ENCODE measurements at regions not wholly inside any gene's neighbourhood (a gene's known extent, or its start where the extent isn't known, plus 50 kb on each side); places are given as distances from the start of the nearest gene placed in this dataset.

DNA sequence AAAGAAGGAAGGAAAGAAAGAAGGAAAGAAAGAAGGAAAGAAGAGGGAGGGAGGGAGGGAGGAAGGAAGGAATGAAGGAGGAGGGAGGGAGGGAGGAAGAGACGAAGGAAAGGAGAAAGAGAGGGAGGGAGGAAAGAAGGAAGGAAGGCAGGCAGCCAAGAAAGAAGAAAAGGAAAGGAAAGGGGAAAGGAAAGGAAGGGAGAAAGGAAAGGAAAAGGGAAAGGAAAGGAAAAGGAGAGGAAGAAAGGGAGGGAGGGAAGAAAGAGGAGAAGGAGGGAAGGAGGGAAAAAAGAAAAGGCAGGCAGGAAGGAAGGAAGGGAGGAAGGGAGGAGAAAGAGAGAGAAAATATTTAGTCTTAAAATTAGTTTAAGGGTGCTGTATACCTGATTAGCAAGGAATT, 704.1 kb downstream of the LUZP2 start:
- Mint-ChIP-seq H3K27me3 (ENCODE audit: low read depth) (no peaks in the 10 kb centered on the region), H3K27ac (no peak overlapping the region), H3K36me3 (peaks cover 3% of the 10 kb centered on the region; the same call in 1 of the 2 replicates), H3K4me1 (peaks cover 15% of the 10 kb centered on the region), H3K9me3 (peaks cover 4% of the 10 kb centered on the region), H3K4me3 (no peak overlapping the region)
- POLR2A ChIA-PET: no interaction called here
- CTCF ChIA-PET: no interaction called here
- ATAC-seq: no peak
- DNase-seq (ENCODE audit: low spot score): no peak
- no peak for TF ChIP-seq TEAD1 (CRISPR knock-in tag; IDR thresholded peaks at IDR 0.05)
- TF ChIP-seq, protein P1, sequence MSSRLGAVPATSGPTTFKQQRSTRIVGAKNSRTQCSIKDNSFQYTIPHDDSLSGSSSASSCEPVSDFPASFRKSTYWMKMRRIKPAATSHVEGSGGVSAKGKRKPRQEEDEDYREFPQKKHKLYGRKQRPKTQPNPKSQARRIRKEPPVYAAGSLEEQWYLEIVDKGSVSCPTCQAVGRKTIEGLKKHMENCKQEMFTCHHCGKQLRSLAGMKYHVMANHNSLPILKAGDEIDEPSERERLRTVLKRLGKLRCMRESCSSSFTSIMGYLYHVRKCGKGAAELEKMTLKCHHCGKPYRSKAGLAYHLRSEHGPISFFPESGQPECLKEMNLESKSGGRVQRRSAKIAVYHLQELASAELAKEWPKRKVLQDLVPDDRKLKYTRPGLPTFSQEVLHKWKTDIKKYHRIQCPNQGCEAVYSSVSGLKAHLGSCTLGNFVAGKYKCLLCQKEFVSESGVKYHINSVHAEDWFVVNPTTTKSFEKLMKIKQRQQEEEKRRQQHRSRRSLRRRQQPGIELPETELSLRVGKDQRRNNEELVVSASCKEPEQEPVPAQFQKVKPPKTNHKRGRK (CRISPR knock-in tag; IDR thresholded peaks at IDR 0.05; ENCODE audit: borderline replicate concordance): peak; percentile 97
- TF ChIP-seq ATF6 (CRISPR knock-in tag; IDR thresholded peaks at IDR 0.05): no peak

GRCh38 chr11:25206762-25207161, 709.9 kb downstream of the LUZP2 start:
- DNase-seq (ENCODE audit: low spot score) (no peak), ATAC-seq (no peak)
- CTCF ChIA-PET: no interaction called here
- peaks cover 3% of the 10 kb centered on the region for H3K4me1 Mint-ChIP-seq
- POLR2A ChIA-PET: no interaction called here
- no peak overlapping the region for H3K27ac Mint-ChIP-seq
- TF ChIP-seq NR1H2 (CRISPR knock-in tag; IDR thresholded peaks at IDR 0.05) (no peak), ZNF138 (CRISPR knock-in tag; conservative IDR thresholded peaks at IDR 0.05) (no peak), KAT7 (CRISPR knock-in tag; IDR thresholded peaks at IDR 0.05; ENCODE audit: borderline replicate concordance) (no peak), ZNF263 (CRISPR knock-in tag; IDR thresholded peaks at IDR 0.05; ENCODE audit: low read depth) (no peak), ESRRA (CRISPR knock-in tag; IDR thresholded peaks at IDR 0.05; ENCODE audit: borderline replicate concordance) (no peak), USF2 (CRISPR knock-in tag; IDR thresholded peaks at IDR 0.05) (no peak), SOX15 (CRISPR knock-in tag; IDR thresholded peaks at IDR 0.05) (no peak), JAZF1 (CRISPR knock-in tag; IDR thresholded peaks at IDR 0.05) (no peak), MLX (CRISPR knock-in tag; IDR thresholded peaks at IDR 0.05) (no peak), MYBL2 (CRISPR knock-in tag; IDR thresholded peaks at IDR 0.05) (no peak)
- peaks cover 30% of the 10 kb centered on the region for H3K9me3 Mint-ChIP-seq
- H3K27me3 Mint-ChIP-seq (ENCODE audit: low read depth): no peaks in the 10 kb centered on the region
- H3K4me3 Mint-ChIP-seq: no peak overlapping the region
- peaks cover 21% of the 10 kb centered on the region for H3K36me3 Mint-ChIP-seq

GRCh38 chr11:25211635-25212254, 714.9 kb downstream of the LUZP2 start:
- no peak overlapping the region for H3K4me3 Mint-ChIP-seq
- peaks cover 15% of the 10 kb centered on the region for H3K36me3 Mint-ChIP-seq
- DNase-seq (ENCODE audit: low spot score) (no peak), ATAC-seq (no peak)
- TF ChIP-seq PRRX2 (CRISPR knock-in tag; IDR thresholded peaks at IDR 0.05) (no peak), NFATC4 (CRISPR knock-in tag; IDR thresholded peaks at IDR 0.05) (no peak), KAT7 (CRISPR knock-in tag; IDR thresholded peaks at IDR 0.05; ENCODE audit: borderline replicate concordance) (no peak), FOXK1 (CRISPR knock-in tag; IDR thresholded peaks at IDR 0.05) (no peak), AR (CRISPR knock-in tag; IDR thresholded peaks at IDR 0.05) (no peak)
- TF ChIP-seq, protein P2, sequence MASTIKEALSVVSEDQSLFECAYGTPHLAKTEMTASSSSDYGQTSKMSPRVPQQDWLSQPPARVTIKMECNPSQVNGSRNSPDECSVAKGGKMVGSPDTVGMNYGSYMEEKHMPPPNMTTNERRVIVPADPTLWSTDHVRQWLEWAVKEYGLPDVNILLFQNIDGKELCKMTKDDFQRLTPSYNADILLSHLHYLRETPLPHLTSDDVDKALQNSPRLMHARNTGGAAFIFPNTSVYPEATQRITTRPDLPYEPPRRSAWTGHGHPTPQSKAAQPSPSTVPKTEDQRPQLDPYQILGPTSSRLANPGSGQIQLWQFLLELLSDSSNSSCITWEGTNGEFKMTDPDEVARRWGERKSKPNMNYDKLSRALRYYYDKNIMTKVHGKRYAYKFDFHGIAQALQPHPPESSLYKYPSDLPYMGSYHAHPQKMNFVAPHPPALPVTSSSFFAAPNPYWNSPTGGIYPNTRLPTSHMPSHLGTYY (CRISPR knock-in tag; IDR thresholded peaks at IDR 0.05): no peak
- TF ChIP-seq, protein P3, sequence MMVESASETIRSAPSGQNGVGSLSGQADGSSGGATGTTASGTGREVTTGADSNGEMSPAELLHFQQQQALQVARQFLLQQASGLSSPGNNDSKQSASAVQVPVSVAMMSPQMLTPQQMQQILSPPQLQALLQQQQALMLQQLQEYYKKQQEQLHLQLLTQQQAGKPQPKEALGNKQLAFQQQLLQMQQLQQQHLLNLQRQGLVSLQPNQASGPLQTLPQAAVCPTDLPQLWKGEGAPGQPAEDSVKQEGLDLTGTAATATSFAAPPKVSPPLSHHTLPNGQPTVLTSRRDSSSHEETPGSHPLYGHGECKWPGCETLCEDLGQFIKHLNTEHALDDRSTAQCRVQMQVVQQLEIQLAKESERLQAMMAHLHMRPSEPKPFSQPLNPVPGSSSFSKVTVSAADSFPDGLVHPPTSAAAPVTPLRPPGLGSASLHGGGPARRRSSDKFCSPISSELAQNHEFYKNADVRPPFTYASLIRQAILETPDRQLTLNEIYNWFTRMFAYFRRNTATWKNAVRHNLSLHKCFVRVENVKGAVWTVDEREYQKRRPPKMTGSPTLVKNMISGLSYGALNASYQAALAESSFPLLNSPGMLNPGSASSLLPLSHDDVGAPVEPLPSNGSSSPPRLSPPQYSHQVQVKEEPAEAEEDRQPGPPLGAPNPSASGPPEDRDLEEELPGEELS (CRISPR knock-in tag; IDR thresholded peaks at IDR 0.05): no peak
- TF ChIP-seq, protein P4, sequence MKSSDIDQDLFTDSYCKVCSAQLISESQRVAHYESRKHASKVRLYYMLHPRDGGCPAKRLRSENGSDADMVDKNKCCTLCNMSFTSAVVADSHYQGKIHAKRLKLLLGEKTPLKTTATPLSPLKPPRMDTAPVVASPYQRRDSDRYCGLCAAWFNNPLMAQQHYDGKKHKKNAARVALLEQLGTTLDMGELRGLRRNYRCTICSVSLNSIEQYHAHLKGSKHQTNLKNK (CRISPR knock-in tag; IDR thresholded peaks at IDR 0.05): no peak
- ChIA-PET POLR2A (no interaction called here), CTCF (no interaction called here)
- no peak overlapping the region for H3K27ac Mint-ChIP-seq
- peaks cover 22% of the 10 kb centered on the region for H3K9me3 Mint-ChIP-seq
- no peaks in the 10 kb centered on the region for H3K4me1 Mint-ChIP-seq
- H3K27me3 Mint-ChIP-seq (ENCODE audit: low read depth): no peaks in the 10 kb centered on the region
